Activated CD8-positive, alpha-beta memory T cell treated with anti-CD3 and anti-CD28 coated beads, Interleukin-2, amount 50 U/mL, for 4 hours (primary cell): ENCODE measurements at regions not wholly inside any gene's neighbourhood (a gene's known extent, or its start where the extent isn't known, plus 50 kb on each side); places are given as distances from the start of the nearest gene placed in this dataset.
"Not testable (repeated sequence)": the region's sequence is repeated elsewhere in the genome, so short reads cannot be mapped to it uniquely, and the experiment has no call there.

Experiments used
- DNase-seq: peaks from one replicate; pipeline ENCODE4 v3.0.0-alpha.2; 2020

GRCh38 chr2:81050580-81051095, 746.1 kb upstream of the LRRTM1 start:
- DNase-seq: no peak

- DNase-seq: no peak
These were observed 739.1 kb upstream of the LRRTM1 start for GRCh38 chr2:81043681-81044080.

DNA sequence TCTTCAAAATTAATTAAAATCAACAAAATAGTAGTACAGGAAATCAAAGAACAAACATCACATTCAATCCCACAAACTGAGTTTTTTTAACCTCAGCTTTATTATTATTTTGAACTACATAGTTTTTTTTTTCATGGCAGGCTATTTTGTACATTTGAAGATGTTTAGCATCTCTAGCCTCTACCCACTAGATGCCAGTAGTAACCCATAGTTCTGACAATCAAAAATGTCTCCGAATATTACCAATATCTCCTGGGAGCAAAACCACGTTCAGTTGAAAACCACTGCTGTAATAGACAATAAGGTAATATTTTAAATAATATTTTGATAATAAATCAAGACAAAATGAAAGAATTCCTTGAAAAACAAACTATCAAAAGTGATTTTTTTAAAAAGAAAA, 702.6 kb upstream of the LRRTM1 start:
- no peak for DNase-seq

- DNase-seq: no peak
These were observed 698.4 kb upstream of the LRRTM1 start for GRCh38 chr2:81002906-81003305.

GRCh38 chr2:80987466-80987865, 682.9 kb upstream of the LRRTM1 start:
- no peak for DNase-seq

DNA sequence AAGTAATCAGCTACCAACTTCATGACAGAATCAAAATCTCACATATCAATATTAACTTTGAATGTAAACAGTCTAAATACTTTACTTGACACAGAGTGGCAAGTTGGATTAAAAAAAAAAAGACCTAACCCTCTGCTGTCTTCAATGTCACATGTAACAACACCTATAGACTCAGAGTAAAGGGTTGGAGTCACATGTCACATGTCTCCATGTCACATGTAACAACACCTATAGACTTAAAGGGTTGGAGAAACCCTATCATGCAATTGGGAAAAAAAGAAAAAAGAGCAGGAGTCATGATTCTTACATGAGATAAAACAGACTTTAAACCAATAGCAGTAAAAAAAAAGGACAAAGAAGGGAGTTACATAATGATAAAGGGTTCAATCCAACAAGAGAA, 665.3 kb upstream of the LRRTM1 start:
- DNase-seq: no peak

DNA sequence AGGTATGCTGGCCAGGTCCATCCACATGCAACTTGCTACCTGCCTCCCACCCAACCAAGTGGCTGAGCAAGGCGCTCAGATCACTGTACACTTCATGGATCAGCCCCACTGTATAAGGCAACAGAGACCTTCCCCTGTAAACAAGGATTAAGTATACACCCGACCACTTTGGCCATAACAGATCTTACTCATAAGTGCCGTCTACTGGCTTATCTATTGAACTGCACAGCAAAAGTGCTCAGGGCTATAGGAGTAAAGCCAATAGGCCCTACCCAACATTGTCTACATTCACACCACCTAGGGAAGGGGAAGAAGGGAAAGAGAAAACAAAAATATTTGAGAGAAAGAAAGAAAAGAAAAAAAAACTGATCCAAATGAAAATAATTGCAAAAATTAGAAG, 663.9 kb upstream of the LRRTM1 start:
- DNase-seq: no peak

DNA sequence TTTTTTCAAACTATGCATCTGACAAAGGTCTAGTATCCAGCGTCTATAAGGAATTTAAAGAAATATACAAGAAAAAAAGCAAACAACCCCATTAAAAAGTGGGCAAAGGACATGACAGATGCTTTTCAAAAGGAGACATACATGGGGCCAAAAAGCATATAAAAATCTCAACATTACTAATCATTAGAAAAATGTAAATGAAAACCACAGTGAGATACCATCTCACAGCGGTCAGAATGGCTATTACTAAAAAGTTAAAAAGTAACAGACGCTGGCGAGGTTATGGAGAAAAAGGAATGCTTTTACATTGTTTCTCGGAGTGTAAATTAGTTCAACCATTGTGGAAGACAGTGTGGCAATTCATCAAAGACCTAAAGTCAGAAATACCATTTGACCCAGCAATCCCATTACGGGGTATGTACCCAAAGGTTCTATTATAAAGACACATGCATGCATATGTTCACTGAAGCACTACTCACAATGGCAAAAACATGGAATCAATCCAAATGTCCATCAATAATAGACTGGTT, 643.1 kb upstream of the LRRTM1 start:
- no peak for DNase-seq

DNA sequence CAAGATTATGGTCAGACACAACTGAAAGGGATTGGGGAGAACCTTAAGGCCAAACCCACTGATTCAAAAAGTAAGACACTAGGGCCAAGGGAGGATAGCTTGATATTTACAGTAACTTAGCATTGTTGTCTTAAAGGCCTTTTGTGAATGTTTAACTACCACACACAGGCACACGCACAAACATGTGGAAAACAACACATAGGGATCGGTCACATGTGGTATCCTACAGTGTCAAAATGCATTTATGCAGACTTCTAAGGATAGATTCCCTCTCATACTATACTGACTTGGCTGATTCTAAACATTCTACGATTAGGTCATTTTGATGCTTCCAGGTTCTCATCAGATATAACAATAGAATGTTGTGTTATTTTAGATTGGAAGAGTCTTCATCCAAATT, 638.9 kb upstream of the LRRTM1 start:
- DNase-seq: no peak

DNA sequence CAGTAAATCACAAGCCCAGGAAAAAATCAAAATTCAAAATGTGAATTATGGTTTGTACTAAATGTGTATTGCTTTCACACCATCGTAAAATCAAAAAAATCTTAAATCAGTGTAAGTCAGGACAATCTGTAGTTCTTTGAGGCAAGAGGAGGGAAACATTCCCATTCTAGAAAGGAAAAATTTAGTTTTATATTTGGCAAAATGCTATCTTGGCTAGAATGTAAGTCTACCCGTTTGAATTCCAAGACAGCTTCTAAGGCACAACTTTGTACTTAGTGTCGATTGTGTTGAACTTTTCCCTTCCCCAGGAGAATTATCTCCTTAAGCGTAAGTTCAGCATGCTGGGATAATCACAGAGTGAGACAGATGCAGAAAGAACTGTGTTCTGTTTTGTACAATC, 638.2 kb upstream of the LRRTM1 start:
- no peak for DNase-seq

DNA sequence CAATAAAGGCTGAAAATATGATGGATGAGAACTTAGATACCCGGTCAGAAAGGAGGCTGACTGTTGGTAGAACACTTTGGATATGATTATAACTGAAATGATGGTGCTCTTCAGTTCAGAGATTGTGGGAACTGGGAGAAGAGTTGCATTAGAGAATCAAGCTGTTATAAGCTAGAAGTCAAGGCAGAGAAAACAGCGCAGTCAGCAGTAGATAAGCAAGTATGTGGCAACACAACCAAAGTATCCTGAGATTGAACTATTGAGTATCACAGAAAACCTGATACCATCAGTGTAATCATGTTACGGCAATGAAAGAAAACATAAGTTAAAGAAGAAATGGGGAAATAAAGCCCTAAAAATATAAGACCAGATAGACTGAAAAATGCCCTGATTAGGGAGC, 633.9 kb upstream of the LRRTM1 start:
- DNase-seq: no peak

GRCh38 chr2:80931820-80932219, 627.3 kb upstream of the LRRTM1 start:
- not testable (repeated sequence) for DNase-seq

GRCh38 chr2:80930777-80931176, 626.2 kb upstream of the LRRTM1 start:
- no peak for DNase-seq

- DNase-seq: no peak
These were observed 621.6 kb upstream of the LRRTM1 start for GRCh38 chr2:80926168-80926567.

DNA sequence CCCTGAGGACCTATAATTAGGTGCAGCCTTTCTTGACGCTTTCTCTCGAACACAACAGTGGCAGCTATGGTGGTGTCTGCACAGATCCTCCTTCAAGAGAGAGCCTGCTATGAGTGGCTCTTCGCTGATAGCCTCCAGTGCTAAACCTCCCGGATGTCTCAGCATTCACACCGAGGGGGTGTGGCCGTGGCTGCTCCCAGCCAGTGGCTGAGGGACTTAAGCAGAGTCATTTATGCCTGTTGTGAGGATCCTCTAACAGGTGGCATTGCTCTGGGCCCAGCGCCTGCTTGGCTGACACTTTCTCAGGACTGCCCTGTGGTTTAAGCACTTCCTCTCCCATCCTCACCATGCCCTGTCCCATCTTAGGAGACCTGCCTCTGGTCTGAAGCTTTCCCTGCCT, 592.0 kb upstream of the LRRTM1 start:
- no peak for DNase-seq

DNA sequence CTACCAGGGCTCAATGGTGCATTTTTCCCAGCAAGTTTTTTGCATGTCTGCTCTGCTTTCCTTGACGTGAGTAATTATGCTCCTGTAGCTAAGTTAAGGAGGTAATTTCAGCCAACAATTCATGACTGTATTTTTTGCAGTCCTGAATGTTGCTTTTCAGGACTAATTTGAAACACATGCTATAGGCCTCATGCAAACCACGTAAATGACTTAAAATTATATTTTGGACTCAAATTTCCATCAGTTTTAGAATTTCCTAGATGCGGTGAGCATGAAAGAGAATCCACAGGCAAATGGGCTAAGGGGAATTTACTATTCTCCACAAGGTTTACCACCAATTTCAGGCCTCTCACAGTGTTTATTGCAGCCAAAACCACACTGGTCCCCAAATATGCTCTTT, 589.9 kb upstream of the LRRTM1 start:
- no peak for DNase-seq

DNA sequence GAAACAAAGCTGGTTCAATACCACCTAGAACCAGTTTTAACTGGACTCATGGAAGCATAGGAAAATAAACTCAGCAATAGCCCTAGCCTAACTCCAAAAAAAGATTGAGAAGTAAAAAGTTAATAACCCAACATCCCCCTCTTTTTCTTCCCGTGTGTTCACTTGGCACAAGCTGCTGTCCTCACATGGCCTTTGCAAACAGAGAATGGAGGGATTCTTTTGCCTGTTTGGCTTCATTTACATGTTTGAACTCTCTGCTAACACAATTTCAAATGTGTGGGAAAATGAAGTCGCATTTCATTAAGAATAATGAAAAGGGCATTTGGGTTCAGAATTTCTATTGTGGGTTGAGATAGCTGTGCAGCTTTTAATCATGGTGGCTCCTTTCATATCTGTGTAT, 589.2 kb upstream of the LRRTM1 start:
- no peak for DNase-seq

GRCh38 chr2:80889009-80889408, 584.5 kb upstream of the LRRTM1 start:
- DNase-seq: no peak

- DNase-seq: no peak
These were observed 583.4 kb upstream of the LRRTM1 start for GRCh38 chr2:80887841-80888378.

- no peak for DNase-seq
These were observed 569.8 kb upstream of the LRRTM1 start for GRCh38 chr2:80874374-80874773.

GRCh38 chr2:80869858-80870438, 565.4 kb upstream of the LRRTM1 start:
- no peak for DNase-seq

- DNase-seq: no peak
These were observed 558.7 kb upstream of the LRRTM1 start for GRCh38 chr2:80863147-80863714.

DNA sequence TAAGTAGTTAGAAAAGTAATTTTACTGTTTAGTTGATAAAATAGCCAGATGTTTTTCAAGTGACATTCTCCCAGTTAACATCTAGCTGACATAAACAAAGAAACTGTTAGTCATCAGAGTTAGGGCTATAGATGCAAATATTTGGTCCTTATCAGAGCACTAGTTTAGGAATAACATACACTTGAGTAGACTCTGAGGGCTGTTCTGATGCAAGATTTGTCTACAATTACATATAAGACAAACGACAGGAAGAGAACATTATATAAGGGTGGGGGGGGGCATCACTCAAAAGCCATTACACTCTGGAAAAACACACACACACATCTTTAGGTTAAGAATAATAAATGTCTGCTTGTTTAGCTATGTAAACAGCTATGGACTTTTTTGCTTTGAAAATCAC, 554.4 kb upstream of the LRRTM1 start:
- DNase-seq: no peak

- DNase-seq: no peak
These were observed 551.7 kb upstream of the LRRTM1 start for GRCh38 chr2:80856227-80856626.

DNA sequence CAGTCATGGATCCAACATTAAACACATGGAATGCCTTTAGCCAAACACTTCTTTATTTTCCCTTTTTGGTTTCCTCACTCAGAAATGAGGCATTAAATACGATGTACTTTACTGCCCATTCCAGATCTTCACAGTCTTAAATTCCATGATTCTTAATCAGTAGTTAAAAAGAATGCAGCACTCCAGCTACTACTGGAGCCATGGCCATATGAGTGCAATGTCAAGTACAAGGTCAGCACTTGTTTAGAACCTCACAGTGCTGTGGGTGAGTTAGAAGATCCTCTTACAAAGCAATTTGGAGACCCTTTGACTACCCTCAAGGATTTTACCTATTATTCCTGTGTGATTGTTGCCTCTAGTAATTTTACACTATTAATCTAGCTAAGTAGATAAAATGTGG, 550.3 kb upstream of the LRRTM1 start:
- no peak for DNase-seq
